ENCODE measurements at regions not wholly inside any gene's neighbourhood (a gene's known extent, or its start where the extent isn't known, plus 50 kb on each side); places are given as distances from the start of the nearest gene placed in this dataset.
A peak's percentile ranks its signal among the peaks of the same experiment; 100 is the strongest.

DNA sequence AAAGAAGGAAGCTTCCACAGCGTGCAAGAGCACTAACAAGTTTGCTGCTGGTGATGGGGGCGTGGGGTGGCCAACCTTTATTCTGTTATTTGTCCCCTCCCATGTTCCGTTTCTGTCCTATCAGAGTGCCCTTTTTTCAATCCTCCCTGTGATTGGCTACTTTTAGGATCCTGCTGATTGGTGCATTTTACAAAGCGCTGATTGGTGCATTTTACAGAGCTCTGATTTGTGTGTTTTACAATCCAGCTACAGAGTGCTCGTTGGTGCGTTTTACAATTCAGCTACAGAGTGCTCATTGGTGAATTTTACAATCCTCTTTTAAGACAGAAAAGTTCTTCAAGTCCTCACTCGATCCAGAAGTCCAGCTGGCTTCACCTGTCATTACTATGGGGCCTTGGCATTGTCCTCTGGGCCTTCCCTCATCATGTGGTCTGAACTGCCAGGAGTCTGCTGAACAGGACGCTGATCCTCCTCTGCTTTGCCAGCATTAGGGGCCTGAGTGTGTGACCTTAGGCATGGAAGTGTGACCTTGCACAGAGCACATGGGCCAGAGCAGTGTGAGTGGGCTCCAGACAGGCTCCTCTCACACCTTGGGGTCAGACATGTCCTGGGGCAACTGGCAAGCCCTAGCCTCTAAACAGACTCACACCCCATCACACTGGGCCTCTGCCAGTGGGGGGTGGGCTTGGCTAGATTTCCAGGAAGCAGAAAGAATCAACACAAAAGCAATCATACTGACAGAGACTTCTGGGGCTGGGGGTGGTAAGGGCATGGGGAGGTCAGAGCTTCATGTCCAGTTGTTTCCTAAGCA lies 167.4 kb downstream of the PTPN20 start:
- no peak for DNase-seq

DNA sequence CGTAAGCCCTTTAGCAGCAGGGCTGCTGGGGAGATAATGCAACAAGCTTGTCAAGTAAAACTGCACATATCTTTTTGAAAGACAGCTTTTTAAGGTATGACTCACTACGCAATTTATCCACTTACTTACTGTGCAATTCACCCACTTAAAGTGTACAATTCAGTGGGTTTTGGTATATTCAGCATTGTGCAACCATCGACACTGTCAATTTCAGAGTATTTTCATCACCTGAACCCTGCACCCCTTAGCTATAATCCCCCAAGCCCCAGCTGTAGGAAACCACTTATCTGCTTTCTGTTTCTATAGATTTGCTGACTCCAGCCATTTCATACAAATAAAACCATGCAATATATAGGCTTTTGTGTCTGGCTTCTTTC lies 168.0 kb downstream of the PTPN20 start:
- DNase-seq, result no peak

DNA sequence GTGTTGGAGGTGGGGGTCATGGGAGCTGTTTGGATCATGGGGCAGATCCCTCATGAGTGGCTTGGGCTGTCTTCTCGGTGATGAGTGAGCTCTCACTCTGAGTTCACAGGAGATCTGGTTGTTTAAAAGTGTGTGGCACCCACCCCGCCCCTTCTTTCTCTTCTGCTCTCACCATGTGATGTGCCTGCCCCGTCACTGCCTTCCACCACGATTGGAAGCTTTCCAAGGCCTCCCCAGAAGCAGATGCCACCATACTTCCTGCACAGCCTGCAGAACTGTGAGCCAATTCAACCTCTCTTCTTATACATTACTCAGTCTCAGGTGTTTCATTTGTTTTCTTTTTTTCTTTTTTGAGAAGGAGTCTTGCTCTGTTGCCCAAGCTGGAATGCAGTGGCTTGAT lies 170.0 kb downstream of the PTPN20 start:
- DNase-seq, result no peak

DNA sequence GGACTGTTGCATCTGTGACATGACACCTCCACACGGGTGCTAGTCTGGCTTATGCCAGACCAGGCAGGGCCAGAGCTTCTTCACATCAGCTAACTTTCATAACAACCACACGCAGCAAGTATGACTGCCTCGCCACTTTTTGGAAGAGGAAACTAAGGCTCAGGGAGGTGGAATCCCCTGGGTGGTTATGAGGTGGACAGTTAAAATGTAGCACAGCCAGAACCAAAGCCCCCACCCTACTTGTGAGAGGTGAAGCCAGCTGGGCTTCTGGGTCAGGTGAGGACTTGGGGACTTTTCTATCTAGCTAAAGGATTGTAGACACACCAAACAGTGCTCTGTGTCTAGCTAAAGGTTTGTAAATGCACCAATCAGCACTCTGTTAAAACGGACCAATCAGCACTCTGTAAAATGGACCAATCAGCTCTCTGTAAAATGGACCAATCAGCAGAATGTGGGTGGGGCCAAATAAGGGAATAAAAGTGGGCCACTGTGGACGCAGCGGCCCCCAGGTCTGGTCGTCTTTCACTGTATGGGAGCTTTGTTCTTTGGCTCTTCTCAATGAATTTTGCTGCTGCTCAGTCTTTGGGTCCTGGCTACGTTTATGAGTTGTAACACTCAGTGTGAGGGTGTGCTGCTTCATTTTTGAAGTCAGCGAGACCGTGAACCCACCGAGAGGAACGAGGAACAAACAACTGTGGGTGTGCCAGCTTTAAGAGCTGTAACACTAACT lies 171.0 kb downstream of the PTPN20 start:
- DNase-seq, result no peak

DNA sequence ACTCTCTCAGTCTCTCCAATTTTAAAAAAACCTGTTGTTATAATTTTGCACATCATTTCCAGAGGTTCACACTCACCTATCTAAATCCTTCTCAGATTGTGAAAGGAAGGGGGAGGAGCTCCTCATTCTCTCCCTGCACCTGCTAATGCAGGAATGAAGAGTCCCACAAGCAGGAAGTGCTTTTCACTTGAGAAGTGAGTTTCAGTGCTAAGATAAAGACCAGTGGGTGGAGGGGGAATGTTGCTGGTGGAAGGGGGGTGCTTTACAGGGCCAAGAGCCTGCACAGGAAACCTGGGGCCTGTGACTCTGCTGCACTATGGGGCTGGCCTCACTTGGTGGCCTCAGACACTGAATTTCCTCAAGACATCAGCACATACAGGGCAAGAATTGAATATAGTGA lies 176.4 kb downstream of the PTPN20 start:
- DNase-seq, result no peak

DNA sequence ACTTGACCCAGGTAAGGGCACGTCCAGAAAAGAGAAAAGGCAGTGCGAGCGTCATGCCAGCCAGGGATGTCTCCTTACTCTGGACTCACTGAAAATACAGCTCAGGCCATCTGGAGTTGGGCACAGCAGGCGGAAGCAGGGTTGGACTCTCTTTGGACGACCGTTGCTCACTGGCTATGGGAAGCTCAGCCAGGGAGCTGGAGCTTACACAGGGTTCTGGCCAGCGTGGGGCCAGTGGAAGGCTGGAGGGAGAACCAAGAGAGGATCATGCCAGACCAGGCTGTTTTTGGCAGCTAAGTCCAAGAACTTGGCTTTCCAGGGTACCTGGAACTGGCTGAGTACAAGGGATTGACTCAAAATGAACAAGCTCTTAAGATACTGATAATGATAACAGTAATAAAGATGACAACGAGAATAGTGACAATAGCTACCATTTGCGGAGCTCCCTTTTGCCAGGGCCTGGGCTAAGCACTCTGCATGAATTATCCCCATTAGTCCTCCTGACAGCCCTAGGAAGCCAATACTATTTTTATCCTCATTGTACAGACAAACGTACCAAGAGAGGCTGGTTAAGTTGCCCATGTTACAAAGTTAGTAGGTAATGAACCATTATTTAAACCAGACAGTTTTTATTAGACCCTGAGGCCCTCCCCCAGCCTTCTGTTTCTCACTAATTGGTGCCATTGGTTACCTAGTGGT lies 177.6 kb downstream of the PTPN20 start:
- DNase-seq, result no peak

DNA sequence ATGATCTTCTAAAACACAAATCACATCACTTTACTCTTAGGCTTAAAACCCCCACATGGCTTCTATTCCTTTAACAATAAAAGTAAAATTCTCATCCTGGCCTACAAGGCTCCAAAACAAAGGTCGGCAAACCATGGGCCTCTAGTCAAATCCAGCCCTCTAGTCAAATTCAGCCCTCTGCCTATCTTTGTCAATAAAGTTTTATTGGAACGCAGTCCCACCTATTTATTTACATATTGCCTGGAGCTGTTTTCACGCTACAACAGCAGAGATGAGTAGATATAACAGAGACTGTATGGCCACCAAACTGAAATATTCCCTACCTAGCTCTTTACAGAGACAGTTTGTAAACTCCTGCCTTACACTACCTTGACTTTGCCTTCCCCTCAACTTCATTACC lies 178.8 kb downstream of the PTPN20 start:
- DNase-seq, result no peak

DNA sequence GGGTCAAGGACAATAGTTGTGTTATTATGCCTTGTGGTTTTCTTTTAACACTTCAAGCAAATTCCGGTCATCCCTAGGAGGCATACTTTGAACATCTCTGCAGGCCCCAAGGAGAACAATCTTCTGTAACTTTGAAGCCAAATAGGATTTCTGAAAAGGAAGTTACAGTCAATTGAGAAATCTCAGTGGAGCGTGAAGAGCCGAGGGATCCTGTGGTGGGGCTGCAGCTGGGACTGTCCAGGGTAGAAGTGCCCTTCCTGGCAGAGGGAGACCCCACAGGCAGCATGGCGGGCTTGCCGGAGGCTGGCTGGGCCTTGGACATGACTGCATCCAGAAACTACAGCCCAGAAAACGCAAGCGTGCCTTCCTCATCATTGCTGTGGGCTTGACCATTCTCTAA lies 179.7 kb downstream of the PTPN20 start:
- peak; percentile 68 for DNase-seq

DNA sequence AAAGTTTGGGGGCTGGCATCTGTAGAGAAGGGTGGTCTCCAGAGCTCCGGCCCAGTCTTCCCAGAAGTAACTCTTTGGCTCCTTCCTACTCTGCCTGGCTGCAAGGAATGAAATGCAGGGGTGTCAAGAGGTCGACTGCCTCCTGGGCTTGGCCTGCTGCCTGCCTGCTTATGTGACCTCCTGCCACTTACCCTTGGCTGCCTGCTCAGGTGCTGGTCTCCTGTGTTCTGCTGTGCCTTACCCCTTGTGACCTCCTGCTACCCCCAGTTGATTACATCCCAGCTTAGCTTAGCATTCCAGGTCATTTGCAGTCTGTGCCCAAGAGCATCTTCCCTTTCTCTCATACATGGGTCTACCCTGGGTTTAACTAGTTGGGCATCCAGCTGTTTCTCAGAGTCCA lies 180.2 kb downstream of the PTPN20 start:
- no peak for DNase-seq

DNA sequence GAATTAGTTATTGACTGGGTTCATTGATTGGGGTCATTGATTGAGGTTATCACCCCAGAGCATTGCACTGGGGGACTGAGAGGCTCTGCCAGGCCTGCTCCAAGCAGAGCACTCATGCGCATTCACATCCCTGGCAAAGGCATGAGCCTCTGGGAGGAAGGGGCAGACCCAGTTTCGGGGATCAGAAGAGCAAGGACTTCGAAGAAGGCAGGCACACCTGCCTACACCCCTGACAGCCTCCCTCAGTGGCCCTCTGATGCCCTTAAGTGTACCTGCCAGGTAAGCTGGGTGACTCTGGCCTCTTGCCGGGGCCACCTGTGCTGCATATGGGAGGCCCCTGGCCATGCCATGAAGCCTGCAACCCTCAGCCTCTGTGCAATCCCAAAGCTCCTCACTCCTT lies 181.1 kb downstream of the PTPN20 start:
- no peak for DNase-seq

DNA sequence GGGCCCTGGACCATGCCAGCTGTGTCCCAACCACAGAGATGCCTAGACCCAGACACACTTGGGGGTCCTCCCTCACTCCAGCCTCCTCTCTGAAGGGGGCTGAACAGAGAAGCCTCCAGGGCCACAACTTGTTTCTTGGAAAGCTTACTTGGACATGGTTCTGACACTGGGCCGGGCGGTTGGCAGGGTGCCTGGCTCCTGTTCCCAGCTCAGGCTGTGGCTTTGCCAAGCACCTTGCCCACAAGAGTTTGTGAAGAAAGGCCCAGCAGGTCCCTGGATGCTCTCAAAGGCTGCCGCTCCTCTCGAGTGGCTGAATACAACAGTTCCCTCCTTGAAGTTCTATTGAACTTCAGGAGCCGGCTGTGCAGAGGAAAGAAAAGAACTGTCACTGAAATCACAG lies 181.6 kb downstream of the PTPN20 start:
- no peak for DNase-seq

DNA sequence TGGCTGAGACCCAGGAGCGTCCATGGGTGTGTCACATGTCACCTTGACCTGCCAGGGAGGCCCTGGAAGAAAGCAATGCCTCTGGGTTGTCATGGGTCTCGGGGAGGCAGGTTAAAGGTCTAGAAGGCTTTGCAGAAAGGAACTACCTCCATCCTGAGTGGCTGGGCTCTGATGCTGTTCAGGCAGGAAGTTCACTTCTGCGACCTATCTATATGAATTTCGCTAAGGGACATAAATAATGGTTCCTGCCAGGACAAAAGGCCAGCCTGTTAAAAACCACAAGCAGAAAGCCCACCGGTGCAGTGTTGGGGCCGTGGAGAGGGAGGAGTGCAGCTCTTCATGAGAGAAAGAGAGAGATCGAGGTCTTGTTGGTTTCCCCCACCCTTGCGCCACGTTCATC lies 182.9 kb downstream of the PTPN20 start:
- no peak for DNase-seq

DNA sequence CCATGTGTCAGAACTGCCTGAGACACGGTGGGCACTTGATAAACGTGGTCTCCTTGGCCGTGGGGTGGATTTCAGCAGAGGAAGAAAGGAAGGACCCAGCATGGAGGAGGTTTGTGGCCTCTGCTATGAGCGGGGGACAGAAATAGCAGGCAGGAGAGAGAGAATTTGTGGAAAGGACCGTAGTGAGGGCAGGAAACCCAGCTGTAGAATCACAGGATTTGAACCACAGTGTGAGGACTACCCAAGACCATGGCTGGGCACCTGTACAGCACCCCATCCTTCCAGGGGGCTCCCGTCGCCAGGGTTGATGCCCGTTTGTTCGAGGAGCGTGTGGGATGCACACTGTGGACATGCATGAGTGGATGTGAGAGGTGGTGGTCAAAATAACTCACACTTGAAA lies 183.4 kb downstream of the PTPN20 start:
- no peak for DNase-seq

DNA sequence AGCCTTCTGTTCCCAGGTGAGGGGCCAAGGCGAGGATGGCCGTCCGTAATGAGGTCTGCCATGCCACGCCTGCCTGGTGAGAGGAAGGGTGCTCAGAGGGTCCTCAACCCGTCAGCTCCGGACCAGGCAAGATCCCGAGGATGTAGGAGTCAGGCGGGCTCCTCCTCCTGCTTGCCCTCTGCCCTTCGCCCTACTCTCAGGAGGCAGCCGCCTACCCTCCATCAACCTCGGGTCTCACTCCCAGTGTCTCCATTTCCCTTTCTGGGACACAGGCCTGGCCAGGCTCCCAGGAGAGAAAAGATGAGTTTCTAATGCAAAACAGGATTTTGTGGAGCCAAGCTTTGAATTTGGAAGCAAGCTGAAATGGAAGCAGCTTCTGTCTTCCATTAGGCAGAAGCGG lies 184.0 kb downstream of the PTPN20 start:
- no peak for DNase-seq

DNA sequence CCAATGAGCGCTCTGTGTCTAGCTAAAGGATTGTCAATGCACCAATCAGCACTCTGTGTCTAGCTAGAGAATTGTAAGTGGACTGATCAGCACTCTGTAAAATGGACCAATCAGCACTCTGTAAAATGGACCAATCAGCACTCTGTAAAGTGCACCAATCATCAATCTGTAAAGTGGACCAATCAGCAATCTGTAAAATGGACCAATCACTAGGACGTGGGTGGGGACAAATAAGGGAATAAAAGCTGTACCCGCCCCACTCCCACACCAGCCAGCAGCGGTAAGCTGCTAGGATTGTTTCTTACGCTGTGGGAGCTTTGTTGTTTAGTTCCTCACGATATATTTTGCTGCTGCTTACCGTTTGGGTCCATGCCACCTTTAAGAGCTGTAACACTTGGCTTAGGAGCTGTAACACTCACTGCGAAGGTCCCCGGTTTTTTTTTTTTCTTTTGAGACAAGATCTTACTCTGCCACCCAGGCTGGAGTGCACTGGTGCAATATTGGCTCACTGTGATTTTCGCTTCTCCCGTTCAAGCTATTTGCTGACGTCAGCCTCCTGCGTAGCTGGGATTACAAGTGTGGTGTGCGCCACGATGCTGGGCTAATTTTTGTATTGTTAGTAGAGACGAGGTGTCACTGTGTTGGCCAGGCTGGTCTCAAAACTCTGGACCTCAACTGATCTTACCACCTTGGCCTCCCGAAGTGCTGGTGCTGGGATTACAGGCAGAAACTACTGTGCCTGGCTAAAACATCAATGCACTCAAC lies 184.8 kb downstream of the PTPN20 start:
- DNase-seq, result no peak

DNA sequence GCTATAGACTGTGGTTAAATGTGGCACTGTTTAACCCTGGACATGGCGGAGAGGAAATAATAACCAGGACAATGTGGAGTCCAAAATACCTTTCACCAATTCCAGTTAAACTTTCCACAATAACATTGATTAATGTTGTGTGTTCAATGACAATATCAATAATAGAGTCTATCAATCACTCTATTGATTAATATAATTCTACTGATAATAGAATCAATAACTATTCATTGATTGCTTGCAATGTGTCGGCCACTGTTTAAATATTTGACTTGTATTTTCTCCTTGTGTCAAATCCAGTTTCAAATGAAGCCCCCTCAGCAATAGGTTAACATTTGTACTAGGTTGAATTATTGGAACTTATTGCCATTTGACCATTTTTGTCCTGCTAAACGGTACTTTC lies 187.0 kb downstream of the PTPN20 start:
- DNase-seq, result no peak

DNA sequence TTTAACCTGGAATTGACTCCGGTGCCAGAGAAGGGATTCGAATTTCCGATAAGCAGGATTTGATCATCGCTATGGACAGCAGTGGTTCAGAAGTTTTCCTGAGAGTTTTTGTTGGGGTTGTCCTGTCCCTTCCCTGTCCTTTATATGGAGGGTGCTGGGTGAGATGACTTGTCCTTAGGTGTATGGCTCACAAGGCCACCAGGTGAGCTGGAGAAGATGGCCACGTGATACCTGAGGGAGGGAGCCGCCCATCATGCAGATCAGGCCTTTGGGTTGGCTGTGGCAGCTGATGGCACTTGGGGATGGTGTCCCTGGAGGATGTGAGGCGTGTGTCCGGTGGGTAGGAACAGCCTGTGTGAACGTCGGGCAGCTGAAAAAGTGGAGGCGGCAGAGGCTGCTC lies 187.7 kb downstream of the PTPN20 start:
- DNase-seq, result no peak

DNA sequence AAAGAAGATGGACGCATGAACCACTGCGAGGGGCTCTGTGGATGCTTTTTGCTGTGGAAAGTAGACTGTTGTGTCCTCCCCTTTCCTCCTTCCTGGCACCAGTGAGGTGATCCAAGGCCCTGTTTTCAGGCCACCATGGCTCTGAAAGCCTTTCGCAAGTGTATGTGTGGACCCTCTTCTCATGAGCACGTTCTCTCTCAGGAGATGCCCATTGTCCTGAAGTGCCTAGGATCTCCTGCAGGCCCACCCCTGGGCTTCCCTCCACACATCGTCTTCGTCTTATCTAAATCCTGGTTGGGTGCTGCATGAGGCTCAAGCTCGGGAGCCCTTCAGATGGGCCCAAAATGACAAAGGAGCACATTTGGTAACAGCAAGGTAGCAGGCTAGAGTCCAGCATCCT lies 188.2 kb downstream of the PTPN20 start:
- no peak for DNase-seq

DNA sequence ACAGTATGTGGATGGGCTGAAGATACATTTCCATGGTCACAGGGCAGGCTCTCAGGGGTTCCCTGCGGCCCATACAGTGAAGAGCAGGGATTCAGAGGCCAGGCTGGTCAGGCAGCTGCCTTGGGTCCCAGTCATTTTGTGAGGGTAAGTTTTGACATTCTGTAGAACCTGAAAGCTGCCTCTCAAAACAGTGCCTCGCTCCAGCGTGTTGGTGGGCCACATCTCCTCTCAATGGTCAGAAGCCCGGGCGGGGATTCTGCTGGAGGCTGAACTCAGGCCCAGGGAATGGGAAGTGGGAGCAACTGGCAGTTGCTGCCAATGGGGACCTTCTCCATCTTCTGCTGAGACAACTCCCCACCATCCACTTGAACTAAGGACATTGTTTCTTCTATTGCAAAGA lies 190.0 kb downstream of the PTPN20 start:
- DNase-seq, result no peak

DNA sequence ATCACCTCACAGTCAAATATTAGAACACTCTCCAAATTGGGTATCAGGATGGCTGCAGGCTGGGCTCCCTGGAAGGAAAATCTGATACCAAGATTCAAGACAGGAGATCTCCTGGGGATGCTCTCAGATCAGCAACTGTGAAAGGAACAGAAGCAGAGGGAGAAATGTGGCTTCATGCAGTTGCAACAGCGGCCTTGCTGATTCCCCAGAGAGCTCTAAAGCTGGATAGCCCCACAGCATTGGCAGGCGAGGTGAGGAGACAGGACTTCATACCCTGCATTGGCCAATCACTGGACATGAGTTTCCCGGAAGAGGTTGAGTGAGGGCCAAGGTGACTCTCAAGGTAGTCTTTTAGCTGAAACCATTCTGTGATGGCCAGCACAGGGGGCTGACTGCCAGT lies 190.6 kb downstream of the PTPN20 start:
- DNase-seq, result no peak

DNA sequence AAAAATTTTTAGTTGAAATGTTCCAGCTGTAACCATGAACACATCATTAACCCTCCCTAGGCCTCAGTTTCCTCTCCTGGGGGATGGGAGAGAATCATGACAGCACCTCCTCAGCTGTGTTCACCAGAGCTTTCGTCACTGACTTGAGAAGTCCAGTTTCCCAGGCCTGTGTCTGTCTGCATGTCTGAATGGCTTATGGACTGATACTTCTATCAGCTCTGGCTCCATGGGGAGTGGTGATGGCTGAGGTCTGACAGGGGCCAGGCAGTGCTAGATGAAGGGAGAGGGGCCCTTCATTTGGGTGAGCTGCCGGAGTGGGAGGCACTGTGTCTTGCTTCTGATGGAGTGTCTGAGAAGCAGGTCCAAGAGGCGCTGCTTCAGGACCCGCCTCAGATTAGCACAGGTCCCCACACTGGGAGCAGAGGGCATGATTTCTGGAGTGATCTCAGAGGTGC lies 192.9 kb downstream of the PTPN20 start:
- DNase-seq, result no peak

DNA sequence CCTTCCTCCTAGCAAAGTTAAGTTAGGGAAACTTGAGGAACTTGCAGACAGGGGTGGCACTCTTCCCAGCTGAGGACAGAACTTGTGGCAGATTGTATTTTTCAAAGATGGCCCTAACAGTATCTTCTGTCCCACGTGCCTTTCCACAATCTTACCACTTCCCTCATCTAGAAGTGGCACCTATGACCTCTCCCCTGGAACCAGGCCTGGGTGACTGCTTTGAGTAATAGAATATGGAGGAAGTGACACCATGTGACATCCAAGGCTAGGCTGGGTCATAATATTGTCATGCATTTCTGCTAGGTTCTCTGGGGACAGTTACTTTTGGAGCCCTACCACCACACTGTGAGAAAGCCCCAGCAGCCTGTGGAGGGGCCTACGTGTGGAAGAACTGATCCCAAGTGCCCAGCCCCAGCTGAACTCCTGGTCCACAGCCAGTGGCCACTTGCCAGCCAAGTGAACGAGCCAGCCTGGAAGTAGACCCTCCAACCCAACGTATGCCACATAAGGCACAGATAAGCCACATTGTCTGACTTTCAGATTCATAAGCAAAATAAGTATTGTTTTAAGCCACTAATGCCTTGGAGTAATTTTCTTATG lies 193.7 kb downstream of the PTPN20 start:
- DNase-seq, result no peak
